ENCODE measurements at regions not wholly inside any gene's neighbourhood (a gene's known extent, or its start where the extent isn't known, plus 50 kb on each side); places are given as distances from the start of the nearest gene placed in this dataset.

DNA sequence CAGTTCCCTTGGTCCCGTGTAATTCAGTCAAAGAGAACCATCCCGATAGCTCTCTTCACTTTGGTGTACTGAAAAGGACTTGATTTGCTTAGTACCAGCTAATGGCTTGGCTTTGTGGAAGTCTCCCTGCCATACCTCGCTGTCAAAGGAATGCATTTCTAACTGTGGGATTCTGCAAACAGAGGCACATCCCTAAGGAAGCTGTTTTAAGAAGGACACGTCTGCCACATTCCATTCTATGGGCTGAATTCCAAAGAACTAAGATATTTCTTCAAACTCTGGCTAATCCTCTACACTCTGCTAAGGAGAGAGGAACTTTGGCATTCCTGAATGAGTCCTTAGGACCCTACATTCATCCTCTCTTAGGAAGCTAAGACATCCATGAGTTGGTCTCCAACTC, 327.9 kb downstream of the SFMBT2 start:
- H3K18ac ChIP-seq (ENCODE audit: insufficient read length, low read depth, low read length): no peak overlapping the region
- Mint-ChIP-seq H3K36me3 (ENCODE audit: insufficient read depth in 1 of 3, low read depth in 3 of 3) (no peaks in the 10 kb centered on the region), H3K27ac (peak overlapping the region in 1 of 3 experiments; percentile 25; a peak in 1 of 7 replicates), H3K4me1 (peaks cover 28 to 45% of the 10 kb centered on the region in 2 experiments), H3K4me3 (no peak overlapping the region), H3K27me3 (ENCODE audit: low read depth) (no peaks in the 10 kb centered on the region), H3K9me3 (no peaks in the 10 kb centered on the region)
- no peak overlapping the region for H3K56ac ChIP-seq (ENCODE audit: insufficient read length, low read depth, low read length)
- peaks cover 4% of the 10 kb centered on the region; the same call in 1 of the 2 replicates for H3K4me1 ChIP-seq (ENCODE audit: insufficient read depth, low read length)
- no peak overlapping the region for H4K91ac ChIP-seq (ENCODE audit: insufficient read length, low read depth, low read length)
- no peak overlapping the region for H4K8ac ChIP-seq (replicated peaks; ENCODE audit: insufficient read length, low read depth, low read length)
- no CpG with 5 or more reads among the region's 4 CpGs for WGBS (ENCODE audit: extremely low coverage, insufficient read length, low lambda C conversion rate)
- H3K79me1 ChIP-seq (ENCODE audit: insufficient read depth, low read depth, low read length, poor library complexity, severe bottlenecking): no peaks in the 10 kb centered on the region
- H2BK20ac ChIP-seq (ENCODE audit: low read depth, low read length, poor library complexity, severe bottlenecking): no peak overlapping the region
- no peak overlapping the region for H2AFZ ChIP-seq (ENCODE audit: low read length)
- H4K20me1 ChIP-seq (ENCODE audit: control insufficient read depth, insufficient read depth, insufficient read length): no peaks in the 10 kb centered on the region
- H2BK15ac ChIP-seq (ENCODE audit: low read depth, low read length): no peak overlapping the region
- no peak overlapping the region for H2BK12ac ChIP-seq (ENCODE audit: insufficient read length, low read depth, low read length)
- H3K14ac ChIP-seq (ENCODE audit: insufficient read depth, low read length): no peak overlapping the region
- no peak for DNase-seq
- H3K23ac ChIP-seq (ENCODE audit: insufficient read length, low read depth, low read length): no peak overlapping the region
- H4K5ac ChIP-seq (ENCODE audit: insufficient read length, low read depth, low read length): no peak overlapping the region
- no peak overlapping the region for H3T11ph ChIP-seq (ENCODE audit: low read length)
- no peak overlapping the region for H3K4ac ChIP-seq (ENCODE audit: low read depth, low read length)
- H3K9ac ChIP-seq (ENCODE audit: extremely low read depth, insufficient read length, low read length): no peak overlapping the region
- no peak overlapping the region for H3K4me2 ChIP-seq (ENCODE audit: insufficient read depth, insufficient read length, low read length)
- no peaks in the 10 kb centered on the region for H3K23me2 ChIP-seq (ENCODE audit: insufficient read length, low read depth, low read length, poor library complexity, severe bottlenecking)
- no peaks in the 10 kb centered on the region for H3K9me3 ChIP-seq (ENCODE audit: control insufficient read depth, low read depth, low read length)
- no peak overlapping the region for H2BK5ac ChIP-seq (ENCODE audit: insufficient read length, low read length)
- no peak overlapping the region for H2BK120ac ChIP-seq (ENCODE audit: low read depth, low read length, poor library complexity, severe bottlenecking)
- TF ChIP-seq, protein P1, sequence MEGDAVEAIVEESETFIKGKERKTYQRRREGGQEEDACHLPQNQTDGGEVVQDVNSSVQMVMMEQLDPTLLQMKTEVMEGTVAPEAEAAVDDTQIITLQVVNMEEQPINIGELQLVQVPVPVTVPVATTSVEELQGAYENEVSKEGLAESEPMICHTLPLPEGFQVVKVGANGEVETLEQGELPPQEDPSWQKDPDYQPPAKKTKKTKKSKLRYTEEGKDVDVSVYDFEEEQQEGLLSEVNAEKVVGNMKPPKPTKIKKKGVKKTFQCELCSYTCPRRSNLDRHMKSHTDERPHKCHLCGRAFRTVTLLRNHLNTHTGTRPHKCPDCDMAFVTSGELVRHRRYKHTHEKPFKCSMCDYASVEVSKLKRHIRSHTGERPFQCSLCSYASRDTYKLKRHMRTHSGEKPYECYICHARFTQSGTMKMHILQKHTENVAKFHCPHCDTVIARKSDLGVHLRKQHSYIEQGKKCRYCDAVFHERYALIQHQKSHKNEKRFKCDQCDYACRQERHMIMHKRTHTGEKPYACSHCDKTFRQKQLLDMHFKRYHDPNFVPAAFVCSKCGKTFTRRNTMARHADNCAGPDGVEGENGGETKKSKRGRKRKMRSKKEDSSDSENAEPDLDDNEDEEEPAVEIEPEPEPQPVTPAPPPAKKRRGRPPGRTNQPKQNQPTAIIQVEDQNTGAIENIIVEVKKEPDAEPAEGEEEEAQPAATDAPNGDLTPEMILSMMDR (conservative IDR thresholded peaks at IDR 0.05): no peak
- H3K27me3 ChIP-seq (ENCODE audit: insufficient read depth, low read length): no peaks in the 10 kb centered on the region
- no peak overlapping the region for H3K27ac ChIP-seq (ENCODE audit: insufficient read length, low read depth, low read length)
- no peaks in the 10 kb centered on the region for H3K79me2 ChIP-seq (ENCODE audit: insufficient read depth, low read length)
- no peak overlapping the region for H2AK5ac ChIP-seq (ENCODE audit: insufficient read length, low read length)

Data from H9 (cell line).